Vagina (tissue), 2 donors: ENCODE measurements at regions not wholly inside any gene's neighbourhood (a gene's known extent, or its start where the extent isn't known, plus 50 kb on each side); places are given as distances from the start of the nearest gene placed in this dataset.
A peak's percentile ranks its signal among the peaks of the same experiment; 100 is the strongest.

ENCODE experiments used
- DNase-seq, 2 donors: peaks; one replicate each; pipeline ENCODE4 v3.0.0-alpha.2; 2017; ENCODE audit errors: extremely low spot score in 2 of 2
- H3K27ac ChIP-seq: fragments of 200-600 bp; sonication (generic); one replicate; pipeline ENCODE4 v1.5.1; 2019
- H3K27me3 ChIP-seq: fragments of 200-600 bp; sonication (generic); one replicate; pipeline ENCODE4 v1.5.1; 2019
- H3K36me3 ChIP-seq, 2 donors: fragments of 200-600 bp; sonication (generic); one replicate each; pipeline ENCODE4 v1.5.1; 2017 to 2019
- H3K4me1 ChIP-seq: fragments of 200-600 bp; sonication (generic); one replicate; pipeline ENCODE4 v1.5.1; 2019
- H3K4me3 ChIP-seq, 2 donors: fragments of 200-600 bp; sonication (generic); 1 replicate in 1 of 2; 2 replicates in 1 of 2; pipeline ENCODE4 v1.5.1; 2016 to 2019
- H3K9me3 ChIP-seq: fragments of 200-600 bp; sonication (generic); one replicate; pipeline ENCODE4 v1.5.1; 2019
- CTCF ChIP-seq, 3 experiments: fragments of 450-650 bp in 2 of 3; fragments of 200-600 bp in 1 of 3; sonication (generic) in 1 of 3; IDR thresholded peaks; one replicate each; pipeline ENCODE4 v1.5.1; 2017 to 2019; ENCODE audit warnings: antibody characterized with exemption in 3 of 3, mild to moderate bottlenecking in 2 of 3, moderate library complexity in 2 of 3
- POLR2A ChIP-seq, 2 donors: fragments of 450-650 bp; IDR thresholded peaks; one replicate each; pipeline ENCODE4 v1.6.1; 2017; ENCODE audit warnings: antibody characterized with exemption in 2 of 2, mild to moderate bottlenecking in 2 of 2, moderate library complexity in 2 of 2
- POLR2AphosphoS5 ChIP-seq, 2 donors: sonication (generic); formaldehyde crosslinking; IDR thresholded peaks; one replicate each; pipeline ENCODE4 v1.9.0; 2017; ENCODE audit warnings: antibody characterized with exemption in 2 of 2, mild to moderate bottlenecking in 2 of 2, low read depth in 1 of 2; ENCODE audit not compliant: insufficient read depth in 1 of 2
- intact Hi-C: fragments of 100-400 bp; cut with DNase I; formaldehyde crosslinking; loops from one replicate; pipeline ENCODE4 v1.15.1; 2023

DNA sequence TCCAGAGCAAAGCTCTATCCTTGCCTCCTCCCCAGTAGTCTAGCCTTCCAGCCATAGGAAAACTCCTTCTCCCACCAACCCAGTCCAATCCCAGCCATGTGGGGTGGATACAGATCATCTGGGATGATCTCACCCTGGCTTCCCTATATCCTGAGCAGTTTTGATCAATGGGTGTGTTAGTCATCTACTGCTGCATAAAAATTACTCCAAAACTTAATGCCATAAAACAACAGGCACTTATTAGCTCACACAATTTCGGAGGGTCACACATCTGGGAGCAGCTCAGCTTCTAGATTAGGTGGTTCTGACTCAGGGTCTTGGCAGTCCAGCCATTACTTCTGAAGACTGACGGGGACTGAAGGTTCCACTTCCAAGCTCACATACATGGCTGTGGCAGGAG is 190.4 kb downstream of the SPP2 start:
- no peak for DNase-seq
- no peaks in the 10 kb centered on the region for H3K9me3 ChIP-seq
- no peaks in the 10 kb centered on the region for H3K4me1 ChIP-seq
- no peaks in the 10 kb centered on the region for H3K36me3 ChIP-seq
- TF ChIP-seq CTCF (IDR thresholded peaks at IDR 0.05) (no peak), POLR2A (IDR thresholded peaks at IDR 0.05) (no peak), POLR2AphosphoS5 (IDR thresholded peaks at IDR 0.05; ENCODE audit: insufficient read depth in 1 of 2, low read depth in 1 of 2) (no peak)
- H3K27ac ChIP-seq, result no peak overlapping the region
- H3K27me3 ChIP-seq, result no peaks in the 10 kb centered on the region
- intact Hi-C loops, result no loop called here
- no peak overlapping the region for H3K4me3 ChIP-seq

DNA sequence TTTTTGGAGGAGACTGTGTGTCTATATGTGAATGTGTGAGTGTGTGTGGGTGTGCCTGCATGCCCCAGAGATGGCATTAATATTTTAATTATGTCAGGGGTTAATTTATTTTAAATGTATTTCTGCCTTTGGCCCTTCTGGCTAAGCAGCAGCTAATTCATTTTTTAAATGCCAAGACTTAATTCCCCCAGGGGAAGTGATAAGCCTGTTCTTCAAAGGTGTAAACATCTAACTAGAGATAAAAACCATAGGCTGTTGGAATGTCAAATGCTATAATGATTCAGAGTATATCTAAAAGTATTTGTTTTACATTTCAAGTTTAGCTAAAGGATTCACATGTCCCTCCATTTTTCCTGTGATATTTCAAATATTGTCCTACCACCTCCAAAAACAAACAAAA is 184.7 kb downstream of the SPP2 start:
- Histone ChIP-seq H3K27me3 (no peaks in the 10 kb centered on the region), H3K9me3 (no peaks in the 10 kb centered on the region), H3K4me1 (no peaks in the 10 kb centered on the region), H3K27ac (no peak overlapping the region), H3K36me3 (no peaks in the 10 kb centered on the region), H3K4me3 (no peak overlapping the region)
- no peak for DNase-seq
- intact Hi-C loops, result no loop called here
- TF ChIP-seq CTCF (IDR thresholded peaks at IDR 0.05), result no peak
- no peak for TF ChIP-seq POLR2AphosphoS5 (IDR thresholded peaks at IDR 0.05; ENCODE audit: insufficient read depth in 1 of 2, low read depth in 1 of 2)
- TF ChIP-seq POLR2A (IDR thresholded peaks at IDR 0.05), result no peak

DNA sequence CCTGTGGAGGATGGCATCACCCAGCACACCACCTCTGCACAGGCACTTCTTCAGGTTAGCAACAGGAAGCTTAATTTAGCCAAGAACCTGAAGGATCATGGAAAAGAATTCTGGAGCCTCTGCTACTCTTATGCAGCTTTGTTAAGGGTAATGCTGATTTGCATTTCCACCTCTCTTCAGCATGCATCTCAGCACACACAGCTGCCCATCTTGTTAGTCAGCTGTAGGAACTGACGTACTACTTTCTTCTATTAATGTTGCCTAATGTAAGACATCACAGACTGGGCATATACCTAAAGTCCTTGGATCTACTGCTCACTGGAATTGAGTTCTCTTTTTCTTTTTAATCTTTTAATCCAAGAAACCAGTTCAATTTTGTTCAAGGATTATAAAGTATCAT is 181.0 kb downstream of the SPP2 start:
- DNase-seq, result no peak
- no peaks in the 10 kb centered on the region for H3K4me1 ChIP-seq
- H3K4me3 ChIP-seq, result no peak overlapping the region
- intact Hi-C loops, result no loop called here
- no peaks in the 10 kb centered on the region for H3K9me3 ChIP-seq
- no peak overlapping the region for H3K27ac ChIP-seq
- TF ChIP-seq POLR2A (IDR thresholded peaks at IDR 0.05) (no peak), POLR2AphosphoS5 (IDR thresholded peaks at IDR 0.05; ENCODE audit: insufficient read depth in 1 of 2, low read depth in 1 of 2) (no peak), CTCF (IDR thresholded peaks at IDR 0.05) (no peak)
- no peaks in the 10 kb centered on the region for H3K27me3 ChIP-seq
- no peaks in the 10 kb centered on the region for H3K36me3 ChIP-seq

DNA sequence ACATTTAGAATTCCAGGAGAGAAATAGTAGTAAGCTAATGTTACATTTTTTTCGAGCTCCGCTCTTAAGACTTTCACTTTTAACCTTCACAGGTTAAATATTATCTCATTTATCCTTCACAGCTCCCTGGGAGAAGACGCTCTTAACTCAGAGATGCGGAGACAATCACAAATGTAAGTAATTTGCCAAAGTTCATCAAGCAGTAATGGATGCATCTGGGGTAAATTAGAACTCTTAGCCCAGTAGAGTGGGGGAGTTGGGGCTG is 168.5 kb downstream of the SPP2 start:
- no peak for DNase-seq
- Histone ChIP-seq H3K4me3 (no peak overlapping the region), H3K27me3 (no peaks in the 10 kb centered on the region), H3K36me3 (no peaks in the 10 kb centered on the region), H3K9me3 (no peaks in the 10 kb centered on the region), H3K27ac (peak overlapping the region; percentile 40), H3K4me1 (peaks cover 21% of the 10 kb centered on the region)
- no peak for TF ChIP-seq POLR2AphosphoS5 (IDR thresholded peaks at IDR 0.05; ENCODE audit: insufficient read depth in 1 of 2, low read depth in 1 of 2)
- intact Hi-C loops, result no loop called here

GRCh38 chr2:234218266-234219045 is 168.0 kb downstream of the SPP2 start:
- H3K27me3 ChIP-seq, result no peaks in the 10 kb centered on the region
- TF ChIP-seq POLR2A (IDR thresholded peaks at IDR 0.05), result no peak
- TF ChIP-seq POLR2AphosphoS5 (IDR thresholded peaks at IDR 0.05; ENCODE audit: insufficient read depth in 1 of 2, low read depth in 1 of 2), result no peak
- TF ChIP-seq CTCF (IDR thresholded peaks at IDR 0.05), result no peak
- no peaks in the 10 kb centered on the region for H3K9me3 ChIP-seq
- no peaks in the 10 kb centered on the region for H3K36me3 ChIP-seq
- intact Hi-C loops, result no loop called here
- peak overlapping the region; percentile 40 for H3K27ac ChIP-seq
- no peak for DNase-seq
- peaks cover 21% of the 10 kb centered on the region for H3K4me1 ChIP-seq
- no peak overlapping the region for H3K4me3 ChIP-seq
